NCI-H748 (cell line): ENCODE measurements at regions not wholly inside any gene's neighbourhood (a gene's known extent, or its start where the extent isn't known, plus 50 kb on each side); places are given as distances from the start of the nearest gene placed in this dataset.
"Not testable (repeated sequence)": the region's sequence is repeated elsewhere in the genome, so short reads cannot be mapped to it uniquely, and the experiment has no call there.

Experiments used
- DNase-seq: peaks from one replicate; lab custom pipeline; 2025; ENCODE audit not compliant: unreplicated experiment; lab: John Stamatoyannopoulos, UW

GRCh38 chr16:66176731-66177130 is 189.8 kb upstream of the CDH5 start:
- no peak for DNase-seq

- no peak for DNase-seq
These were observed 190.4 kb upstream of the CDH5 start for GRCh38 chr16:66176111-66176510.

GRCh38 chr16:66175636-66176035 is 190.9 kb upstream of the CDH5 start:
- no peak for DNase-seq

GRCh38 chr16:66175058-66175457 is 191.4 kb upstream of the CDH5 start:
- DNase-seq = no peak

GRCh38 chr16:66173796-66174195 is 192.7 kb upstream of the CDH5 start:
- not testable (repeated sequence) for DNase-seq

- DNase-seq = not testable (repeated sequence)
These were observed 193.3 kb upstream of the CDH5 start for GRCh38 chr16:66173181-66173580.

- DNase-seq = no peak
These were observed 194.0 kb upstream of the CDH5 start for GRCh38 chr16:66172463-66172862.

GRCh38 chr16:66171578-66171977 is 194.9 kb upstream of the CDH5 start:
- DNase-seq = no peak

- DNase-seq = no peak
These were observed 195.5 kb upstream of the CDH5 start for GRCh38 chr16:66170989-66171388.

- no peak for DNase-seq
These were observed 196.7 kb upstream of the CDH5 start for GRCh38 chr16:66169817-66170216.

- DNase-seq = no peak
These were observed 197.7 kb upstream of the CDH5 start for GRCh38 chr16:66168777-66169176.

- no peak for DNase-seq
These were observed 198.8 kb upstream of the CDH5 start for GRCh38 chr16:66167564-66168291.

- no peak for DNase-seq
These were observed 200.0 kb upstream of the CDH5 start for GRCh38 chr16:66166490-66166889.

GRCh38 chr16:66165879-66166278 is 200.6 kb upstream of the CDH5 start:
- no peak for DNase-seq

GRCh38 chr16:66164581-66165247 is 201.8 kb upstream of the CDH5 start:
- no peak for DNase-seq

- no peak for DNase-seq
These were observed 203.7 kb upstream of the CDH5 start for GRCh38 chr16:66162821-66163220.

GRCh38 chr16:66161942-66162341 is 204.5 kb upstream of the CDH5 start:
- DNase-seq = no peak

GRCh38 chr16:66161269-66161668 is 205.2 kb upstream of the CDH5 start:
- DNase-seq = no peak

- DNase-seq = no peak
These were observed 206.5 kb upstream of the CDH5 start for GRCh38 chr16:66159987-66160386.

GRCh38 chr16:66156538-66156937 is 210.0 kb upstream of the CDH5 start:
- no peak for DNase-seq

GRCh38 chr16:66155933-66156332 is 210.6 kb upstream of the CDH5 start:
- DNase-seq = no peak

GRCh38 chr16:66154801-66155200 is 211.7 kb upstream of the CDH5 start:
- no peak for DNase-seq
